HL-60 (cell line): ENCODE measurements at regions not wholly inside any gene's neighbourhood (a gene's known extent, or its start where the extent isn't known, plus 50 kb on each side); places are given as distances from the start of the nearest gene placed in this dataset.

Source experiments
- DNase-seq, 2 experiments: peaks; one replicate each; pipeline ENCODE4 v3.0.0-alpha.2; 2010 to 2020; ENCODE audit warnings: low read depth in 1 of 2, low spot score in 1 of 2
- H3K27ac ChIP-seq: fragments of 250-450 bp; sonication (Bioruptor Pico); replicated peaks from 2 replicates; pipeline ENCODE4 v1.5.1; 2020; ENCODE audit warnings: mild to moderate bottlenecking, moderate library complexity
- H3K27me3 ChIP-seq: fragments of 250-450 bp; sonication (Bioruptor Pico); 2 replicates; pipeline ENCODE4 v1.5.1; 2021; ENCODE audit warnings: mild to moderate bottlenecking, moderate library complexity; ENCODE audit not compliant: insufficient read depth, poor library complexity, severe bottlenecking
- H3K4me3 ChIP-seq: replicated peaks from 2 replicates; pipeline ENCODE4 v1.5.1; 2011; ENCODE audit warnings: mild to moderate bottlenecking, control low read depth, low read length; ENCODE audit not compliant: insufficient read depth
- CTCF ChIP-seq: IDR thresholded peaks from one replicate; pipeline ENCODE4 v1.5.1; 2011; ENCODE audit warnings: low read length, control low read depth, inconsistent platforms; ENCODE audit not compliant: insufficient read depth
- GABPA ChIP-seq: IDR thresholded peaks from 2 replicates; pipeline ENCODE4 v1.6.1; 2012; ENCODE audit warnings: low read depth
- POLR2AphosphoS5 ChIP-seq: IDR thresholded peaks from 2 replicates; pipeline ENCODE4 v1.6.1; 2012; ENCODE audit warnings: low read depth
- REST ChIP-seq: IDR thresholded peaks from 2 replicates; pipeline ENCODE4 v1.6.1; 2012; ENCODE audit warnings: low read depth; ENCODE audit not compliant: insufficient replicate concordance
- SPI1 ChIP-seq: IDR thresholded peaks from 2 replicates; pipeline ENCODE4 v1.6.1; 2012; ENCODE audit warnings: low read depth, mild to moderate bottlenecking, borderline replicate concordance

GRCh38 chr2:187869195-187869594 lies 315.0 kb upstream of the TFPI start:
- no peak for TF ChIP-seq SPI1
- no peak for TF ChIP-seq CTCF
- no peak for TF ChIP-seq POLR2AphosphoS5
- TF ChIP-seq REST, result no peak
- no peak for TF ChIP-seq GABPA
- no peak overlapping the region for H3K4me3 ChIP-seq
- no peak for DNase-seq
- no peaks in the 10 kb centered on the region for H3K27me3 ChIP-seq
- H3K27ac ChIP-seq, result no peak overlapping the region

DNA sequence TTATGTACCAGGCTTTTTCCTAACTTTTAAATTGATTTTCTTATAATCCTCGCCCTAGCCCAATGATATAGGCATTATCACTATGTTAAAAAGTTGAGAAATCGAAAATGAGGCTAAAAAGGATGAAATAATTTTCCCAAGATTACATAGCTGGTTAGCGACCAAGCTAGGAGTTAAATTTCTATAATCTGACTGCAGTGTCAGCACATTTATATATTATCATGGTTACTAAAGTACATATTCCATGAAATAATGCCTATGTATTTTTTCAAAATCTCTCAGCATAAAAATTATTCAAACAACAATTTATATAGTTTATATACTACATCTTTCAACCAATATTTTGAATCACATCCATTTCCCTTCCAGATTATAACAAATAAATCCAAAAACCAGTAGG lies 317.3 kb upstream of the TFPI start:
- no peaks in the 10 kb centered on the region for H3K27me3 ChIP-seq
- no peak for DNase-seq
- TF ChIP-seq GABPA (no peak), REST (no peak), SPI1 (no peak), CTCF (no peak), POLR2AphosphoS5 (no peak)
- no peak overlapping the region for H3K27ac ChIP-seq
- H3K4me3 ChIP-seq, result no peak overlapping the region

DNA sequence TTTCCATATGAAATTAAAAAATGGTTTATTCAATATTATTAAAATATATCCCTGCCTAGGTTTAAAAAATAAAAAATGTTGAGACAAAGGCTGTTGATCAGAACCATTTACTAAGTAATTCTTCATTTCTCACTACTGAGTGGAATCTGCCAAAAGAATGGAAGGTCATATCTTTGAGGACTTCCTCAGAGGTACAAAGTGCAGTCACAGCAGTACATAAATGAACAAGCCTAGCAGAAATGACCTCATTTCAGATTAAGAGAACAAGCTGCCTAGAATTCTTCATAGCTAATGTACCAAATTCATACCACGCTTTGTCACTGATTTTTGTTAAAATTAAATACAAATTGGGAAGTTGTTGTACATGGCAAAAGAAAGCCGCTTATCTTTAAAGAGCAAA lies 318.9 kb upstream of the TFPI start:
- no peak for TF ChIP-seq CTCF
- no peak for TF ChIP-seq POLR2AphosphoS5
- TF ChIP-seq REST, result no peak
- TF ChIP-seq GABPA, result no peak
- no peak for TF ChIP-seq SPI1
- no peak for DNase-seq
- Histone ChIP-seq H3K27me3 (no peaks in the 10 kb centered on the region), H3K4me3 (no peak overlapping the region), H3K27ac (no peak overlapping the region)
